IMR-90 (cell line): ENCODE measurements at regions not wholly inside any gene's neighbourhood (a gene's known extent, or its start where the extent isn't known, plus 50 kb on each side); places are given as distances from the start of the nearest gene placed in this dataset.

Source experiments
- ATAC-seq: fragments of 200-7000 bp; cut with Tn5 transposase; 2 replicates; pipeline ENCODE4 v1.9.1; 2020; ENCODE audit warnings: low read depth, mild to moderate bottlenecking, moderate library complexity
- BruUV-seq: library from RNA; stranded (reverse); fragments of 400-500 nt; replicated peaks from 2 replicates; lab custom pipeline; 2021; lab: Mats Ljungman, UMichigan
- CTCF ChIA-PET: fragments of 300-600 bp; formaldehyde crosslinking; extraction: SDS; loops from one replicate; lab custom pipeline; 2021; ENCODE audit warnings: antibody characterized with exemption; lab: Yijun Ruan, JAX
- POLR2A ChIA-PET: fragments of 300-600 bp; sonication (Branson Sonifier 250); formaldehyde crosslinking; loops from one replicate; lab custom pipeline; 2022; ENCODE audit warnings: antibody characterized with exemption; ENCODE audit not compliant: unreplicated experiment; lab: Charles Lee
- DNase-seq: peaks from one replicate; pipeline ENCODE4 v3.0.0; 2013
- H2AFZ ChIP-seq: replicated peaks from 2 replicates; pipeline ENCODE3; 2013; ENCODE audit warnings: low read length, mild to moderate bottlenecking; ENCODE audit not compliant: poor library complexity
- H2AK5ac ChIP-seq: 2 replicates; pipeline ENCODE4 v1.6.1; 2013; ENCODE audit warnings: low read depth, low read length, inconsistent platforms
- H2AK9ac ChIP-seq: replicated peaks from 2 replicates; pipeline ENCODE3; 2013; ENCODE audit warnings: mild to moderate bottlenecking, low read depth, low read length, moderate library complexity; ENCODE audit not compliant: poor library complexity
- H2BK120ac ChIP-seq: 2 replicates; pipeline ENCODE4 v1.6.1; 2013; ENCODE audit warnings: low read depth, low read length, inconsistent platforms
- H2BK15ac ChIP-seq: 3 replicates; pipeline ENCODE4 v1.6.1; 2013; ENCODE audit warnings: low read depth, low read length, inconsistent platforms
- H2BK20ac ChIP-seq: 2 replicates; pipeline ENCODE4 v1.6.1; 2013; ENCODE audit warnings: low read depth, mild to moderate bottlenecking, inconsistent platforms, low read length, moderate library complexity
- H2BK5ac ChIP-seq: 2 replicates; pipeline ENCODE4 v1.6.1; 2013; ENCODE audit warnings: mild to moderate bottlenecking, low read depth, low read length, inconsistent platforms; ENCODE audit not compliant: poor library complexity, severe bottlenecking
- H3K14ac ChIP-seq: replicated peaks from 2 replicates; pipeline ENCODE4 v1.6.1; 2013; ENCODE audit warnings: low read depth, low read length, inconsistent platforms
- H3K18ac ChIP-seq: 2 replicates; pipeline ENCODE4 v1.6.1; 2013; ENCODE audit warnings: low read depth, low read length, control low read depth
- H3K23ac ChIP-seq: 2 replicates; pipeline ENCODE4 v1.6.1; 2013; ENCODE audit warnings: low read depth, low read length, inconsistent platforms
- H3K27ac ChIP-seq: 2 replicates; pipeline ENCODE4 v1.5.1; 2013; ENCODE audit warnings: mild to moderate bottlenecking, control low read depth, low read length; ENCODE audit not compliant: insufficient read depth
- H3K27me3 ChIP-seq: 2 replicates; pipeline ENCODE4 v1.6.1; 2013; ENCODE audit warnings: low read length; ENCODE audit not compliant: control insufficient read depth, insufficient read depth
- H3K36me3 ChIP-seq: 2 replicates; pipeline ENCODE4 v1.6.1; 2013; ENCODE audit warnings: low read length, mixed read lengths; ENCODE audit not compliant: control insufficient read depth, insufficient read depth
- H3K4ac ChIP-seq: 2 replicates; pipeline ENCODE4 v1.6.1; 2013; ENCODE audit warnings: low read depth, low read length, inconsistent platforms
- H3K4me1 ChIP-seq: 2 replicates; pipeline ENCODE4 v1.6.1; 2013; ENCODE audit warnings: low read length, mixed read lengths; ENCODE audit not compliant: control insufficient read depth, insufficient read depth
- H3K4me2 ChIP-seq: 2 replicates; pipeline ENCODE4 v1.6.1; 2013; ENCODE audit warnings: low read depth, mild to moderate bottlenecking, control low read depth, low read length, moderate library complexity
- H3K4me3 ChIP-seq: 2 replicates; pipeline ENCODE4 v1.5.1; 2013; ENCODE audit warnings: low read depth, mild to moderate bottlenecking, control low read depth, low read length, moderate library complexity; ENCODE audit not compliant: insufficient read depth
- H3K56ac ChIP-seq: 2 replicates; pipeline ENCODE4 v1.6.1; 2013; ENCODE audit warnings: low read length, inconsistent platforms; ENCODE audit not compliant: insufficient read depth; ENCODE audit errors: extremely low read depth
- H3K79me1 ChIP-seq, 2 experiments: 2 replicates each; pipeline ENCODE4 v1.6.1; 2013; ENCODE audit warnings: low read length in 2 of 2, inconsistent platforms in 1 of 2, low read depth in 1 of 2
- H3K9ac ChIP-seq: 2 replicates; pipeline ENCODE4 v1.6.1; 2013; ENCODE audit warnings: low read depth, low read length, control low read depth
- H3K9me1 ChIP-seq: 2 replicates; pipeline ENCODE4 v1.6.1; 2013; ENCODE audit warnings: low read length, inconsistent platforms; ENCODE audit not compliant: insufficient read depth
- H3K9me3 ChIP-seq: 2 replicates; pipeline ENCODE4 v1.6.1; 2013; ENCODE audit warnings: low read length; ENCODE audit not compliant: control insufficient read depth, insufficient read depth
- H4K20me1 ChIP-seq: 2 replicates; pipeline ENCODE4 v1.6.1; 2013; ENCODE audit warnings: low read length, inconsistent platforms; ENCODE audit not compliant: insufficient read depth
- H4K5ac ChIP-seq: 2 replicates; pipeline ENCODE4 v1.6.1; 2013; ENCODE audit warnings: mild to moderate bottlenecking, low read depth, low read length, control low read depth
- H4K8ac ChIP-seq, 2 experiments: 2 replicates each; pipeline ENCODE4 v1.6.1; 2013; ENCODE audit warnings: low read depth in 2 of 2, low read length in 2 of 2, control low read depth in 1 of 2, inconsistent platforms in 1 of 2
- H4K91ac ChIP-seq: 2 replicates; pipeline ENCODE4 v1.6.1; 2013; ENCODE audit warnings: low read depth, low read length, inconsistent platforms; ENCODE audit not compliant: insufficient read depth
- CEBPB ChIP-seq: IDR thresholded peaks from 2 replicates; pipeline ENCODE4 v1.6.1; 2012; ENCODE audit warnings: low read depth, low read length, improper control_type of control experiment
- MAZ ChIP-seq: IDR thresholded peaks from 2 replicates; pipeline ENCODE4 v1.6.1; 2012; ENCODE audit warnings: low read depth, mild to moderate bottlenecking, low read length, improper control_type of control experiment, moderate library complexity, borderline replicate concordance
- NFE2L2 ChIP-seq: fragments of 150-350 bp; IDR thresholded peaks from 2 replicates; pipeline ENCODE4 v1.6.1; 2016; ENCODE audit warnings: low read depth, mild to moderate bottlenecking, low read length
- POLR2A ChIP-seq: IDR thresholded peaks from 2 replicates; pipeline ENCODE4 v1.6.1; 2012; ENCODE audit warnings: mild to moderate bottlenecking, low read depth, low read length
- RFX5 ChIP-seq: IDR thresholded peaks from 2 replicates; pipeline ENCODE4 v1.8.0; 2012; ENCODE audit warnings: low read depth, mild to moderate bottlenecking, low read length, moderate library complexity
- WGBS, 2 experiments: methylation state at CpG; one replicate each; pipeline versions ENCODE4 v1.1.5 to v1.1.7; 2013; ENCODE audit warnings: missing lambda C conversion rate in 2 of 2; ENCODE audit not compliant: insufficient read length in 1 of 2; ENCODE audit errors: extremely low coverage in 2 of 2; 5-methylcytosine and 5-hydroxymethylcytosine counted together
- dilution Hi-C: fragments of 300-500 bp; cut with HindIII; formaldehyde crosslinking; loops from one replicate; pipeline ENCODE4 v1.14.3; 2018; ENCODE audit warnings: low sequenced_read_pairs; ENCODE audit not compliant: unreplicated experiment
- in situ Hi-C: fragments of 300-500 bp; cut with MboI; formaldehyde crosslinking; loops from 3 replicates; pipeline ENCODE4 v1.14.3; 2019; ENCODE audit warnings: low sequenced_read_pairs, inconsistent platforms, mixed read lengths
- intact Hi-C: fragments of 100-400 bp; cut with micrococcal nuclease; formaldehyde crosslinking; loops from 2 replicates; pipeline ENCODE4 v1.10.0; 2022

- ChIA-PET CTCF (no interaction called here), POLR2A (no interaction called here)
- no peak overlapping the region for H2BK120ac ChIP-seq
- no peak overlapping the region for H3K56ac ChIP-seq
- ATAC-seq, result no peak
- H3K36me3 ChIP-seq, result no peaks in the 10 kb centered on the region
- no TSS peak for BruUV-seq
- H3K4me1 ChIP-seq, result no peaks in the 10 kb centered on the region
- H4K8ac ChIP-seq, result no peak overlapping the region
- no peak overlapping the region for H3K27ac ChIP-seq
- no peaks in the 10 kb centered on the region for H3K9me1 ChIP-seq
- no peak overlapping the region for H3K18ac ChIP-seq
- DNase-seq, result no peak
- H3K4ac ChIP-seq, result no peak overlapping the region
- H3K4me2 ChIP-seq, result no peak overlapping the region
- no peak overlapping the region for H4K91ac ChIP-seq
- no peaks in the 10 kb centered on the region for H3K79me1 ChIP-seq
- H2BK5ac ChIP-seq, result no peak overlapping the region
- H4K20me1 ChIP-seq, result no peaks in the 10 kb centered on the region
- H3K9me3 ChIP-seq, result no peaks in the 10 kb centered on the region
- H2BK20ac ChIP-seq, result no peak overlapping the region
- H3K9ac ChIP-seq, result no peak overlapping the region
- H2AFZ ChIP-seq, result no peak overlapping the region
- intact Hi-C loops, result loop anchor here (10.0 kb wide), 1 partner anchor 1095 kb away; no protein-coding TSS in a partner anchor
- H2AK9ac ChIP-seq, result no peak overlapping the region
- WGBS, 2 experiments, result no CpG with 5 or more reads among the region's 4 CpGs
- H3K14ac ChIP-seq, result no peak overlapping the region
- no peak overlapping the region for H3K23ac ChIP-seq
- TF ChIP-seq POLR2A (no peak), NFE2L2 (no peak), MAZ (no peak), CEBPB (no peak), RFX5 (no peak)
- H3K4me3 ChIP-seq, result no peak overlapping the region
- dilution Hi-C loops, result no loop called here
- no peak overlapping the region for H4K5ac ChIP-seq
- in situ Hi-C loops, result loop anchor here (25.0 kb wide), 1 partner anchor 1088 kb away; no protein-coding TSS in a partner anchor
- H3K27me3 ChIP-seq, result no peaks in the 10 kb centered on the region
- H2AK5ac ChIP-seq, result no peak overlapping the region
- H2BK15ac ChIP-seq, result no peak overlapping the region
Measured at GRCh38 chr5:62149879-62150278, 156.1 kb upstream of the KIF2A start.
